NCI-H146 treated with DMSO at 0.1 percent for 48 hours (cell line): ENCODE measurements at regions not wholly inside any gene's neighbourhood (a gene's known extent, or its start where the extent isn't known, plus 50 kb on each side); places are given as distances from the start of the nearest gene placed in this dataset.
"Not testable (repeated sequence)": the region's sequence is repeated elsewhere in the genome, so short reads cannot be mapped to it uniquely, and the experiment has no call there.

ENCODE experiments used
- DNase-seq: peaks from one replicate; lab custom pipeline; 2025; ENCODE audit not compliant: unreplicated experiment; lab: John Stamatoyannopoulos, UW

DNA sequence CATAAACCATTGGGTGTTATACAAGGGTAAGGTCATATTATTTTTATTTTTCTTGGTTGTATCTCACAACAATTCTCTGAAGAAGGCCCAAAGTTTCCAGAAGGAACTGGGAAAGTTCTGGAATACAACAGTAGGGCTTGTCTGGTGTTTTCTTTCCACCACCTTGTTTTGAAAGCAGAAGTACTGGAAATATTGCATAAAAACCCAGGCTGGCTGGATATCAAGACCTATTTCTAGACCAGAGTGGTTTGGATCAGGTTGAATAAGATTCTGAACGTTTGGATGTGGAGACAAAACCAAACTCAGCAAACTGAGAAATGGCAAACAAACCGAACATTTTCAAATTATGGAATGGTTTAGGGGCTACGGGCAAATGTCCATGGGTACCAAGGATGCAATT lies 182.6 kb upstream of the FZD8 start:
- DNase-seq, result no peak

DNA sequence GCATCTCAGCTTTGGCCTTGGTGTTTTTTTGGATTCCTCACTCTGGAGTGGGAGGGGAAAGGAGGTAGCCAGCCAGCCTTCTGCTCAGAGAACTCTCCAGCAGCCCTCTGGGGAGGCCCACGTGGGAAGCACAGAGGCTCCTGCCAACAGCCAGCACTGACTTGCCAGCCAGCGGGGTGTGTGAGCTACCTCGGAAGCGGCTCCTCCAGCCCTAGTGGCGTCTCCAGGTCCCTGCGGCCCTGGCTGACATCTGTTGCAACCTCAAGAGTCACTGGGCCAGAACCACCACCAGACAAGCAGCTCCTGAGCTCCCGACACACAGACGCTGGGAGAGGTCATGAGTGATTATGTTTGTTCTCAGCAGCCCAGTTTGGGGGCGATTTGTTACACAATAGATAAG lies 180.2 kb upstream of the FZD8 start:
- DNase-seq, result no peak

DNA sequence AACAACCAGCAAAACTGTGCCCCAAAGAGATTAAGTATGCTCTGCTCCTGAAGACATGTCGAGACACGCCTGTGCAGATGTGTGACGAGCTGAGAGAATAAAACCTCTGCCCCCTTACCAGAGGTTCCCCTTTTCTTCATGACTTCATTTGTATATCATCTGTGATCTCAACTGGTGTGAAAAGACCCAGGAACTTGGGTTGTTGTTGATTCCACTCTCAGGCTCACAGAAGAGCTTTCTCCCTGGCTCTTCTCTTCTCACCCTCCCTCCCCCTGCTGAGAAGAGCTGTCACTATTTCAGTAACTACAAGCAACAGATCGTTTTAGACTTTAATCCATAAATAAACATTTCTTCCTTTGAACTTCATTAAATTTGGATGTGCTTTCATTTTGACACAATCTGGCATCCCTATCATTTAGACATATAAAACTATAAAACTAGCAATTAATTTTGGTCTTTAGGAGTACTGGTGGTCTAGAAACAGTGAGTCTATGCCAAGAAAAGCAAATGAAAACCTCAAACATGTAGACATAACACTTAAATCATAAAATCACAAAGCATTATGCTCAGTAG lies 179.3 kb upstream of the FZD8 start:
- no peak for DNase-seq

DNA sequence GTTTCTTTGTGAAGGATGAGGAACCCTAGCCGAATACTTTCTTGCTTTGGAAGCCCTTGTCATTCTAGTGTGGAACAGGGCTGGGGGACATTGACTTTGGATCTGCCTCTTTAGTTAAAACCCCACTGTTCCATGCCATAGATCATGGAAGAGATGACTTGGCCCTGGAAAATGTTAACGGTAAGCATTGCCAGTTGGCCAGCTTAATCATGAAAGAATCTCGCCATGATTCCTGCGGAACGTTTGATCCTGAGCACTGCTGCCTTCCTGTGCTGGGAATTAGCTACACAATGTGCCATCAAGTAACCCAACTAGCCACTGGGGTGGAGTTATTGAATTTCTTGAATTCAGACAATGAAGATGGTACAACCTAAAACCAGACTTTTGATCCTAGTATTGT lies 177.6 kb upstream of the FZD8 start:
- DNase-seq, result no peak

DNA sequence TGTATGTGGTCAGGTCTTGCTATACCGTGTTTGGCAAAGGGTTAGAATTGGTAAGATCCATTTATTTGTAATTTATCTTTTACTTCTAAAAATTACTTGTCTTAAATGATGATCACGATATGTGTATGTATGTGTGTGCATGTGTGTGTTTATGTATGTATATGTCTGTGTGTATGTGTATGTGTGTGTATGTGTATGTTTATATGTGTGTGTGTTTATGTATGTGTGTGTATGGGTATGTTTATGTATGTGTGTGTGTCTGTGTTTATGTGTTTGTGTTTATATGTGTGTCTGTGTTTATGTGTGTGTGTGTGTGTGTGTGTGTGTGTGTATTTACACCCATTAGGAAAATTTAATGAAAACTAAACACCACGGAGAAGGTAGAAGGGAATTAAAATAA lies 176.9 kb upstream of the FZD8 start:
- no peak for DNase-seq

DNA sequence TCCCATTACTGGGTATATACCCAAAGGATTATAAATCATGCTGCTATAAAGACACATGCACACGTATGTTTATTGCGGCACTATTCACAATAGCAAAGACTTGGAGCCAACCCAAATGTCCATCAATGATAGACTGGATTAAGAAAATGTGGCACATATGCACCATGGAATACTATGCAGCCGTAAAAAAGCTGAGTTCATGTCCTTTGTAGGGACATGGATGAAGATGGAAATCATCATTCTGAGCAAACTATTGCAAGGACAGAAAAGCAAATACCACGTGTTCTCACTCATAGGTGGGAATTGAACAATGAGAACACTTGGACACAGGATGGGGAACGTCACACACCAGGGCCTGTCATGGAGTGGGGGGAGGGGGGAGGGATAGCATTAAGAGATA lies 175.0 kb upstream of the FZD8 start:
- not testable (repeated sequence) for DNase-seq

DNA sequence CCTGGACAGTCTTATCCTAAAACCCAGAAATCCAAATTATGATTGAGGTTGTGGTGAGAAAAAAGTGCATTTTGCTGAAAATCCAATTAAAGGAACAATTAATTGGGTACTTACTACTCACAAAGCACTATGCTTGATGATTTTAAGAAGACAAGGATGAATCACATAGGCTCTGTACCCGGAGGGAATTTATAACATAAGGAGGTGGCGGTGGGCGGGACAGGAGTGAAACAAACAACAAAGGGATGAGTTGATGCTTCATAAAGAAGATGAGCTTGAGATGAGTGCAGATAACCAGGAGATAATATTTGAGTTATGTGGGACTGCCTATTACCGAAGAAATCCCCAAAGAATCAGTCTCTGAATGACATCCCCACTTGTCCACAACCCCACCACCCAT lies 171.1 kb upstream of the FZD8 start:
- no peak for DNase-seq

DNA sequence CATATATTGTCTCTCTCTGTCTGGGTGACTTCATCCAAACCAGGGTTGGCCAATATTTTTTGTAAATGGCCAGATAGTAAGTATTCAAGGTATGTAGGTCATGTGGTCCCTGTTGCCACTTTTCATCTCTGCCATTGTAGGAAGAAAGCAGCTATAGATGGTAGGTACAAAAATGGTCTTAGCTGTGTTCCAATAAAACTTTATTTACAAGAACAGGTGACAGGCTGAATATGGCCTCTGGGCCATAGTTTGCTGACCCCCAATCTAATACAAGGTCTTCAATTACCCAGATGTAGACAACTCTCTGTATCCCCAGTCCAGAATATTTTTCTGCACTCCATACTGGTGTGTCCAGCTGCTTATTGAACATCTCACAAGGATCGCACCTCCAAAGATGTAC lies 166.2 kb upstream of the FZD8 start:
- no peak for DNase-seq

DNA sequence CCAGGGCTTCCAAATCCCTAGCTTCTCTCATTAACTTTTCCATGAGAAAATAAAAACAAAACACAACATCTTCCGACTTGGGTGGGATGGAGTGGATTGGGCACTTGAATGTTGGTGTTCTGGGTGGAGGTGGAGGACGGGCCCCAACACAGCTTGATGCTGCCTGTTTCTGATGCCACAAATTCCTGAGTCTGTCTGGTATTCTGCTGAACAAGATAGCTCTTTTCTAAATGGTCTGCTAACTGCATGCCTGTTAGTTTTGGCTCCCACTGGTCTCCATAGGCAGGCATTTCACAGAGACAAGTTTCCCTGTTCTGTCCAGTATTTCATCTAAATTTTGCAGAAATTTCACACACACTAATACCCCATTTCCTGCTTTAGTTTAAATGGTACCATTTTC lies 160.9 kb upstream of the FZD8 start:
- DNase-seq, result no peak

DNA sequence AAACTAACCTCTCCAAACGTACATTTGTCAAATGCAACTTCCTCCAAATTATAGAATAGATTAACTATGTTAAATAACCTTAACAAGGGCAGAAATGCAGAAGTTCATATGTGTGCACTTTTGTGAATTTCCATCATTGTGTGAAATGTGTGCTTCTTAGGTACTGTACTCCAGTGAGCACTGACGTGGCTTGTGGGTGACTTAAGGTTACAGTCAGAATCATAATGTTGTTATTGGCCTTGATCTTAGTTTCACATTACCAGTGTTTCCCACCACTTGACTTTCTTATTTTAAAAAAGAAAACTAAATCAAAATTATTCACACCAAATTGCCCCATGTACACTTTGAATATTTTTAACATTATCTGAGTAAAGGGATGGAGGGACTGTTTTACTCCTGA lies 155.1 kb upstream of the FZD8 start:
- no peak for DNase-seq

DNA sequence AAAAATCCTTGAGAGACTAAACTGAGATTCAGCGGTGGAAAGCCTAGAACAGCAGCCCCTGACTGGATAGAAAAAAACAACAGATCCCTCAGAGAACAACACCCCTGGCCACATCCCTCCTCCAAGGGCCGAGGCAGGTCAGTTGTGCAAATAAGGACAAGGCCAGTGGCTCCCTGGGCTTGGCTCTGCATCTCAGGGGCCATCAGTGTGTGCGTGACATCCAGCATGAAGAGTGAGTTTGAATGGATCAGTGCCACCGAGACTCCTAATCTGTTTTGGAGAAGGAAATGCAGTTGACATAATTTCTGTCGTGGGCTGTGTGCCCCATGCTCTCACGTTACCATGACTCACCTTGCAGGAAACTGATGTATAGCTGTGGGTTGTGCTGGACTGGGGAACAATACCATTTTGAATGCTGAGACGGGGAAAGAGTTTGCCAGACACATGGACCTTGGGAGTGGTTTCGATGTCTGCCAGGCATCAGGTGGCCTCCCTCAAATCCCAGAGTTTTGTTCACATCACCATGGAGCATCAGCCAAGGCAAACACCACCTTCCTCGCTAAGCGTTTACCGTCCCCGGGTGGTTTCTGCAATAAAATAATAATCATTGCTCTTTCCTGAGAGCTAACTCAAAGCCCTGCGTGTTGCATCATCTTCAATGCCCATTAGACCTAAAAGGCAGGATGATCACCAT lies 153.2 kb upstream of the FZD8 start:
- no peak for DNase-seq

DNA sequence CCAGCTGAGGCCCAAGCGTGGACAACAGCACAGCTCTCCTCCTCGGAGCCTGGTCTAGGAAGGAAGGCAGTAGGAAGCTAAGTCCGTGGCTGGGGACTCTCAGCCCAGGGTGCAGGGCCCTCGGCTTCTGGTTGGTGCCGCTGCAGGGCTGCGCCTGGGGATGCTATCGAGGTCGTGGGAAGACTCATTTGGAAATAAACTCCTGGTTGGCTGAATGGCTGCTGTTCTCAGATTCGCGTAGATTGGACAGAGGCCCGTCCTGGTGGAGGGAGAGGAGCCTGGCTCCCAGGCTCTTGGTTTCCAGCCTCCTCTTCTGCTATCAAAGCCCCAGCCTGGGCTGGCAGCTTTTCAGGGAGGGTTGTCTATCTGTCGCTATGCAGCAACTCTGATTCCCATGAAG lies 152.6 kb upstream of the FZD8 start:
- no peak for DNase-seq

DNA sequence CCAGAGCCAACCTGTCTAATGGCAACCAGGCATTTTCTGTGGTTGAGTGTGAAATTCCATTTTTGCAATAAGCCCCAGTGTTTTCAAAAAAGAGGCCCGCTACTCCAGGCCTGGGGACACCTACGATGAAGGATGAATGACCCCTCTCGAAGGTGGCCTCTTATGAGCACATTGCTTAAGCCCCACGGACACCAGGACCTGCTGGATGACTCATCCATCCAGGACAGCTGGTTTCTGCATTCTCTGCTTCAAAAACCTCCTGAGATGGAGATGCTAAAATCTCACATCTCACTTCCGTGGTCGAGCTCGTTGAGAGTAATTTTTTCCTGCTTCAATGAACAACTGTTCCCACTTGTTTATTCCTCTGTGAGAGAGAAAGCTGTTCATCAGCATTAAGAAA lies 150.2 kb upstream of the FZD8 start:
- DNase-seq, result no peak

DNA sequence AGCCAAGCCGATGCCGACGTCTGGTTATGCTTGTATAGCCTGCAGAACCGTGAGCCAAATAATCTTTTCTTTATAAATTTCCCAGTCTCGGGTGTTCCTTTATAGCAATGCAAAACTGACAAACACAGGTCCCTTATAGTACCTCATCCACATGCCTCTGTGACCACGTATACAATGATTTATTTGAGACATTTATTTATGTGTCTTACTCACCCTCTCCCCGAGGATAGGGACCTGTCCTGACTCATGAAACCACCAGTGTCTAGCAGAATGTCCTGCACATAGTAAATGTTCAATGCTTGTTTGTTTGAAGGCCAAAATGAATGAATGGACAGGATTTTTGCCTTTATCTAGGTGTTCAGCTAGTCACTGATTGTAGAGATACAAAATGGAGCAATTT lies 147.9 kb upstream of the FZD8 start:
- no peak for DNase-seq

DNA sequence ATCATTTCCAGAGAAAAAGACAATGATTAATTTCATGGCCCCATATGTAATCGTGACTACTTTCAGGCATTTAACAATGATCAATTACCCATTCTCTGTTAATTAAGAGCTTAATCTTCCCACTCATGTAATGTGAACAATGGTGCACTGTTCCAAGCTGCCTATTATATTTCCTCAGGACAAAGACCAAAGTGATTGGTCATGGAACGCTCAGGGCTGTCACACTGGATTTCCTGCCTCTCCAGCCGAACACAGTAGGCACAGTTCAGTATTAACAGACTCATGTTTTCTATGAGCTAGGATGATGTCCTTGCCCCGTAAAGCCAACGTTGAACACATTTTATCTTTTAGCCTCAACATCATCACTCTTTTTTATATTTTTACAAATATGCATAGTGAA lies 142.7 kb upstream of the FZD8 start:
- no peak for DNase-seq

DNA sequence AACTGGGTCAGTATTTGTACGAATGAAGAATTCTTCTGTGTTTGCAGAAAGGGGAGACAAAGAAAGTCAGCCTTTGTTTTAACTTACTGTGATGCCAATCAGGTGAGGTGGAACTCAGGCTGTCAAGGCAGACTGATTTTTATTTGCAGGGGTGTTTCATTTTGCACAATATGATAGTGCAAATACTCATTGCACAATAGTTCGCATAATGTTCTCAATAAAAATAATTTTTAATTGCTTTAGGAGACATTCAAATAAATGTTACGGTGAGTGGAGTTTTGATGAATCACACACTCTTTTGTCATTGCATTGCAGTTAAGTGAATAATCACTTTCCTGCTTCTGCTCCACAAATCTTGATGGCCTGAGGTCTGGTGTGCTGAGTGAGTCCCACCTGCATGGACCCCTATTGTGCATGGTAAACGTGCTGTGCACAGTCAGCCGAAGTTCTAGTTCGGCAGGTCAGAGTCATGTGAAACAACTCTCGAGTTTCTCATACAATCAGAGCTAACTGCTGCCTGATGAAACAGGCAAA lies 141.3 kb upstream of the FZD8 start:
- DNase-seq, result no peak

DNA sequence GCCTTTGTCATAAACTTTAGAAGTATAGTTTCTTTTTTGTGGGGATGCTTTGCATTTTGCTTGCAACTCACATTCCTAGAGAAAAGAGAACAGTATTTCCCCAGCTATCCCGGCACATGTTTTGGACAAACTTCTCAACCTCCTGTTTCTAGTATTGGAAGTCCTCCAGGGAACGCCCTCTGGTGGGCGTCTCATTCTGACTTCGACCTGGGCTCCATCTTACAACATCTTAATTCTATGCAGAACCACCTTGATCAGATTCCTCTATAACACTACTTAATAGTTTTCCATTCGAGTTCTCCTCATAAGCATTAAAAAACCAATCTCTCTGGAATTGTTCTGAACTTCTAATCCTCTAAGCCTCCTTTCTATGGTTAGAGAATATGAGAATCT lies 139.5 kb upstream of the FZD8 start:
- DNase-seq, result no peak

DNA sequence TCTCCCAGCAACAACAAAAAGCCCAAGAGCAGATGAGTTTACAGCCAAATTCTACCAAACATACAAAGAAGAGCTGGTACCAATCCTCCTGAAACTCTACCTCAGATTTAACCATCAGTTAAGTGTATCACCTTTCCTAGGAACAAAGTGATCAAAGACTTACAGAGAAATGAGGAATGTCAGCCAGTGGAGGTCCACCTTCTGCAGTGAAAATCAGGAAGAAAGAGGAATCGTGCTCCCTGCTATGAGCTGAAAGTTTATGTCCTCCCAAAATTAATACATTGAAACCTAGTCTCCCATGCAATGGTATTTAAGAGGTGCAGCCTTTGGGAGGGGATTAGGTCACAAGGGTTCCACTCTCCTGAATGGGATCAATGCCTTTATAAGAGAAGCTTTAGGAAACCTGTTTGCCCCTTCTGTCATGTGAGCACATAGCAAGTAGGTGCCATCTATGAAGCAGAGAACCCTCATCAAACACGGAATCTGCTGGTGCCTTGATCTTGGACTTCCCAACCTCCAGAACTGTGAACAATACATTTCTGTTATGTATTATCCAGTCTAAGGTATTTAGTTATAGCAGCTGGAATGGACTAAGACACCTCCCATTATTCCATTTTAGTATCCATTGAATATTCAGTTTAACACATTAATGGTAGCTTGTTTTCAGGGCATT lies 139.0 kb upstream of the FZD8 start:
- no peak for DNase-seq

DNA sequence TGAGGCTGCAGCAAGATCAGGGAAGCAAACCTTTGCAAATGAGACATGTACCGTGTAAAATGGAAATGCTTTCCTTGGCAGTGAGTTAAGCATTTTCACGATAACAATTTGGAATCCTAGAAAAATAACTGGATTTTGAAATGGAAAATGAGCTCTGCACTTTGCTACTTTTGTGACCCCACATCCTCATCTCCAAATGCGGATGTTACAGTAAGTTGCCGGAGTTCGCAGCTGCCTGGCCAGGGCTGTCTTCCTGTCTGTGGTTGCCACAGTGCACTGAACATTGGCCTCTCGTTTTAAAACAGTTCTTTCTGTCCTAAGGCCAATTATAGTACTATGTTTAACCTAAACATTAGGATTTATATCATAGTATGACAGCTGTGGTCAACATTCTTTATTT lies 136.2 kb upstream of the FZD8 start:
- no peak for DNase-seq

DNA sequence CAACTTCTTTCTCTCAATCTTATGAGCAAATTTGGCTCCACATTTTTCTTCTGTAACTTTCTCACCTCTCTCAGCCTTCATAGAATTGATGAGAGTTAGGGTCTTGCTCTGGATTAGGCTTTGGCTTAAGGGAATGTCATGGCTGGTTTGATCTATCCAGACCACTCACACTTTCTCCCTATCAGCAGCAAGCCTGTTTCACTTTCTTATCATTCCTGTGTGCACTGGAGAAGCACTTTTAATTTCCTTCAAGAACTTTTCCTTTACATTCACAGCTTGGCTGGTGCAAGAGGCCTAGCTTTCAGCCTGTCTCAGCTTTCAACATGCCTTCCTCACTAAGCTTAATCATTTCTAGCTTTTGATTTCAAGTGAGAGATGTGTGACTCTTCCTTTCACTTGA lies 134.5 kb upstream of the FZD8 start:
- DNase-seq, result not testable (repeated sequence)

DNA sequence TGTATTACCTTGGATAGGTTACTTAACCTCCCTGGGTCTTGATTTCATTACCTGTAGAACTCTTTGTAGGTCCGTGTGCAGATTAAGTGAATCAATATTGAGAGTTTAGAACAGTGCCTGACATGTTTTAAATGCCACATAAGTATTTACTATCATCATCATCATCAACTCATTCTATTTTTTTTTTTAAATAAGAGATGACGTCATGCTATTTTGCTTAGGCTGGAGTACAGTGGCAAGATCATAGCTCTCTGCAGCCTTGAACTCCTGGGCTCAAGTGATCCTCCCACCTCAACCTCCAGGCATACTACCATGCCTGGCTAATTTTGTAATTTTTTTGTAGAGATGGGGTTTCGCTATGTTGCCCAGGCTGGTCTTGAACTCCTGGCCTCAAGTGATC lies 132.0 kb upstream of the FZD8 start:
- no peak for DNase-seq

DNA sequence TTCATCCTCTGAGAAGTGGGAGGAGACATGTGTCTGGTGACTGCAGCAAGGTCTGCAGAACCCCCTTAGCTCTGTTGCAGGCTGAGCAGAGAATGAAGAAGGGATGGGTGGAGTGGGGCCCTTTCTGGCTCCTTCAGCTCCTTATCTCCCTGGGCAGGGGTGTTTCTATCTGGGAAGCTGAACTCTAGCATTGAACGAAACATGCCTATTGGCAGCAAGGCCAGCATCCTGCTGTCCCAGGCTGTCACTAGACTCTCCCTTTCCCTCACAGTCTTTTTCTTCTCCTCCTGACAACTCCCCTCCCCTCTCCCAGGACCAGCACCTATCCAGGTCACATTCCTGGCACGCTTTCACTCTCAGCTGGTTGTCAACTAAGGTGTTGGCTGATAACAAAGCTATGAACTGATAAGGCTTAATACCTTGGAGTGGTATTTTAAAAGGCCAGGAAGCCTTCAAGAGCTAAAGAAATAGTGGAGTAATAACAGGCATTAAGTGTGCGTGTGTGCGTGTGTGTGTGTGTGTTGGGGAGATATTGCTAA lies 128.8 kb upstream of the FZD8 start:
- DNase-seq, result no peak
